Endothelial cell (in vitro differentiated cells): ENCODE measurements at regions not wholly inside any gene's neighbourhood (a gene's known extent, or its start where the extent isn't known, plus 50 kb on each side); places are given as distances from the start of the nearest gene placed in this dataset.

Experiments used
- DNase-seq: peaks from one replicate; pipeline ENCODE4 v3.0.0; 2021; ENCODE audit warnings: low spot score
- H3K27ac Mint-ChIP-seq: one replicate; pipeline ENCODE4 v1.8.0; 2021; ENCODE audit warnings: mixed read lengths, inconsistent platforms; ENCODE audit not compliant: unreplicated experiment
- H3K27me3 Mint-ChIP-seq: one replicate; pipeline ENCODE4 v1.8.0; 2021; ENCODE audit warnings: mild to moderate bottlenecking, moderate library complexity, mixed read lengths, inconsistent platforms; ENCODE audit not compliant: unreplicated experiment
- H3K36me3 Mint-ChIP-seq: one replicate; pipeline ENCODE4 v1.8.0; 2021; ENCODE audit warnings: mild to moderate bottlenecking, low read depth, mixed read lengths, inconsistent platforms; ENCODE audit not compliant: unreplicated experiment
- H3K4me1 Mint-ChIP-seq: one replicate; pipeline ENCODE4 v1.8.0; 2021; ENCODE audit warnings: mild to moderate bottlenecking, mixed read lengths, inconsistent platforms; ENCODE audit not compliant: unreplicated experiment
- H3K4me3 Mint-ChIP-seq: one replicate; pipeline ENCODE4 v1.8.0; 2021; ENCODE audit warnings: mild to moderate bottlenecking, mixed read lengths, inconsistent platforms; ENCODE audit not compliant: unreplicated experiment
- H3K9me3 Mint-ChIP-seq: one replicate; pipeline ENCODE4 v1.8.0; 2021; ENCODE audit warnings: mixed read lengths, inconsistent platforms; ENCODE audit not compliant: unreplicated experiment
- CTCF ChIP-seq: fragments of 200-600 bp; sonication (generic); IDR thresholded peaks from one replicate; pipeline ENCODE4 v1.5.0; 2021; ENCODE audit warnings: antibody characterized with exemption; ENCODE audit not compliant: unreplicated experiment

DNA sequence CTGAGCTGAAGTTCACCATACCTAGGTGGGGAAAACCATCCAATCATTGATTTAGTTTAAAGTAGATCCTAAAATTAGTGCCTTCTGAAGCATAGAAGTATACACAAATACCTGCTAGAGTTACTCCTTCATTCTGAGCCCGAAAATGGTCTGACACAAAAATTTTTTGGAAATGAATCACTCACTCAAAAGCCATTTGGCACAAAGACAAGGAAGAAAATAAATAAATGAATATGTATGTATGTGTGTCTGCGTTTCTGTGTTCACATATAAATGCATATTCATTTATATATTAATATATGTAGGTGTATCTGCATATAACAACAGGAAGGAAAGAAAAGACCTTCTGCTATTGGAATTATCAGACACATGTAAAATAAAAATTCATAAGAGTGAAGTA is 614.4 kb upstream of the PCDH9 start:
- no peak for DNase-seq
- no peak for TF ChIP-seq CTCF
- H3K9me3 Mint-ChIP-seq: no peaks in the 10 kb centered on the region
- peaks cover 1% of the 10 kb centered on the region for H3K27me3 Mint-ChIP-seq
- H3K4me3 Mint-ChIP-seq: no peak overlapping the region
- no peak overlapping the region for H3K27ac Mint-ChIP-seq
- no peaks in the 10 kb centered on the region for H3K36me3 Mint-ChIP-seq
- no peaks in the 10 kb centered on the region for H3K4me1 Mint-ChIP-seq

DNA sequence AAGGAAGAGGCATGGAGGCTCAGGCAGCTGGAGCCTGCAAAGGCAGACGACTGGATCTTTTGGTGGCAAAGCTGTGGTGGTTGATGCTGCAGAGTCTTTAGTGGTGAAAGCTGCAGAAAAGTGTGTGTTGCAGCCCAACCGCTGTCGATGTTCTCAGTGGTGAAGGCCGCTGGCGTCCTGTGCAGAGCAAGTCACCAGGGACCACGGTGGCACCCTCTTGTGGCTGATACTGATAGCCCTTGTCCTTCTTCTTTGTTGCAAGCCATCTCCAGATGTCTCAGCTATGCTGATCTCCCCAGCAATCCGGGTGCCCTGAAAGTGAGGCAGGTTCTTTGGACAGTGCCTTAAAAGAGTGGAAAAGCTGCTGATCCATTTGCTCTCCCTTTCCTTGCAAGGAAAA is 610.9 kb upstream of the PCDH9 start:
- TF ChIP-seq CTCF: no peak
- no peaks in the 10 kb centered on the region for H3K4me1 Mint-ChIP-seq
- H3K27ac Mint-ChIP-seq: no peak overlapping the region
- peaks cover 1% of the 10 kb centered on the region for H3K27me3 Mint-ChIP-seq
- no peak for DNase-seq
- no peaks in the 10 kb centered on the region for H3K9me3 Mint-ChIP-seq
- no peak overlapping the region for H3K4me3 Mint-ChIP-seq
- H3K36me3 Mint-ChIP-seq: no peaks in the 10 kb centered on the region

- TF ChIP-seq CTCF: no peak
- Mint-ChIP-seq H3K36me3 (no peaks in the 10 kb centered on the region), H3K27me3 (no peaks in the 10 kb centered on the region)
Observed at GRCh38 chr13:67833564-67833963, 603.4 kb upstream of the PCDH9 start.

GRCh38 chr13:67829641-67830040 is 599.5 kb upstream of the PCDH9 start:
- no peak for DNase-seq
- no peaks in the 10 kb centered on the region for H3K36me3 Mint-ChIP-seq

More at GRCh38 chr13:67833564-67833963, 603.4 kb upstream of the PCDH9 start:
- no peak overlapping the region for H3K27ac Mint-ChIP-seq
- no peak overlapping the region for H3K4me3 Mint-ChIP-seq
- DNase-seq: no peak
- no peaks in the 10 kb centered on the region for H3K4me1 Mint-ChIP-seq
- no peaks in the 10 kb centered on the region for H3K9me3 Mint-ChIP-seq

GRCh38 chr13:67827992-67828391 is 597.9 kb upstream of the PCDH9 start:
- H3K36me3 Mint-ChIP-seq: no peaks in the 10 kb centered on the region
- H3K27me3 Mint-ChIP-seq: no peaks in the 10 kb centered on the region
- H3K4me3 Mint-ChIP-seq: no peak overlapping the region
- DNase-seq: no peak
- no peak overlapping the region for H3K27ac Mint-ChIP-seq
- H3K4me1 Mint-ChIP-seq: no peaks in the 10 kb centered on the region
- no peak for TF ChIP-seq CTCF
- H3K9me3 Mint-ChIP-seq: no peaks in the 10 kb centered on the region

More at GRCh38 chr13:67829641-67830040, 599.5 kb upstream of the PCDH9 start:
- Mint-ChIP-seq H3K27me3 (no peaks in the 10 kb centered on the region), H3K27ac (no peak overlapping the region), H3K4me1 (no peaks in the 10 kb centered on the region), H3K9me3 (no peaks in the 10 kb centered on the region), H3K4me3 (no peak overlapping the region)
- TF ChIP-seq CTCF: no peak
